A549 (cell line): ENCODE measurements at regions not wholly inside any gene's neighbourhood (a gene's known extent, or its start where the extent isn't known, plus 50 kb on each side); places are given as distances from the start of the nearest gene placed in this dataset.

Experiments
- HDAC2 ChIP-seq: fragments of 200-600 bp; sonication (generic); IDR thresholded peaks from 2 replicates; pipeline ENCODE4 v1.6.1; 2016
- POLR2A ChIP-seq: IDR thresholded peaks from 2 replicates; pipeline ENCODE4 v1.6.1; 2012; ENCODE audit warnings: mild to moderate bottlenecking, low read length
- SMC3 ChIP-seq: fragments of >200 bp; sonication (Bioruptor Twin); formaldehyde crosslinking; IDR thresholded peaks from 3 replicates; pipeline ENCODE4 v1.6.1; 2018; ENCODE audit warnings: inconsistent platforms
- TF ChIP-seq, protein P1 (sequence below): fragments of >200 bp; sonication (Bioruptor Twin); formaldehyde crosslinking; IDR thresholded peaks from 3 replicates; pipeline ENCODE4 v1.5.1; 2016
- TF ChIP-seq, protein P2 (sequence below): fragments of 200-600 bp; sonication (generic); IDR thresholded peaks from 2 replicates; pipeline ENCODE4 v1.6.1; 2016; ENCODE audit warnings: antibody characterized with exemption, mild to moderate bottlenecking, moderate library complexity
- TF ChIP-seq, protein P3 (sequence below): fragments of 150-350 bp; IDR thresholded peaks from 2 replicates; pipeline ENCODE4 v1.6.1; 2014; ENCODE audit warnings: low read depth, mild to moderate bottlenecking, low read length

GRCh38 chr4:138070816-138071215, 171.3 kb downstream of the SLC7A11 start:
- TF ChIP-seq, protein P1, sequence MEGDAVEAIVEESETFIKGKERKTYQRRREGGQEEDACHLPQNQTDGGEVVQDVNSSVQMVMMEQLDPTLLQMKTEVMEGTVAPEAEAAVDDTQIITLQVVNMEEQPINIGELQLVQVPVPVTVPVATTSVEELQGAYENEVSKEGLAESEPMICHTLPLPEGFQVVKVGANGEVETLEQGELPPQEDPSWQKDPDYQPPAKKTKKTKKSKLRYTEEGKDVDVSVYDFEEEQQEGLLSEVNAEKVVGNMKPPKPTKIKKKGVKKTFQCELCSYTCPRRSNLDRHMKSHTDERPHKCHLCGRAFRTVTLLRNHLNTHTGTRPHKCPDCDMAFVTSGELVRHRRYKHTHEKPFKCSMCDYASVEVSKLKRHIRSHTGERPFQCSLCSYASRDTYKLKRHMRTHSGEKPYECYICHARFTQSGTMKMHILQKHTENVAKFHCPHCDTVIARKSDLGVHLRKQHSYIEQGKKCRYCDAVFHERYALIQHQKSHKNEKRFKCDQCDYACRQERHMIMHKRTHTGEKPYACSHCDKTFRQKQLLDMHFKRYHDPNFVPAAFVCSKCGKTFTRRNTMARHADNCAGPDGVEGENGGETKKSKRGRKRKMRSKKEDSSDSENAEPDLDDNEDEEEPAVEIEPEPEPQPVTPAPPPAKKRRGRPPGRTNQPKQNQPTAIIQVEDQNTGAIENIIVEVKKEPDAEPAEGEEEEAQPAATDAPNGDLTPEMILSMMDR: no peak
- TF ChIP-seq POLR2A: no peak
- no peak for TF ChIP-seq HDAC2
- no peak for TF ChIP-seq SMC3
- TF ChIP-seq, protein P2, sequence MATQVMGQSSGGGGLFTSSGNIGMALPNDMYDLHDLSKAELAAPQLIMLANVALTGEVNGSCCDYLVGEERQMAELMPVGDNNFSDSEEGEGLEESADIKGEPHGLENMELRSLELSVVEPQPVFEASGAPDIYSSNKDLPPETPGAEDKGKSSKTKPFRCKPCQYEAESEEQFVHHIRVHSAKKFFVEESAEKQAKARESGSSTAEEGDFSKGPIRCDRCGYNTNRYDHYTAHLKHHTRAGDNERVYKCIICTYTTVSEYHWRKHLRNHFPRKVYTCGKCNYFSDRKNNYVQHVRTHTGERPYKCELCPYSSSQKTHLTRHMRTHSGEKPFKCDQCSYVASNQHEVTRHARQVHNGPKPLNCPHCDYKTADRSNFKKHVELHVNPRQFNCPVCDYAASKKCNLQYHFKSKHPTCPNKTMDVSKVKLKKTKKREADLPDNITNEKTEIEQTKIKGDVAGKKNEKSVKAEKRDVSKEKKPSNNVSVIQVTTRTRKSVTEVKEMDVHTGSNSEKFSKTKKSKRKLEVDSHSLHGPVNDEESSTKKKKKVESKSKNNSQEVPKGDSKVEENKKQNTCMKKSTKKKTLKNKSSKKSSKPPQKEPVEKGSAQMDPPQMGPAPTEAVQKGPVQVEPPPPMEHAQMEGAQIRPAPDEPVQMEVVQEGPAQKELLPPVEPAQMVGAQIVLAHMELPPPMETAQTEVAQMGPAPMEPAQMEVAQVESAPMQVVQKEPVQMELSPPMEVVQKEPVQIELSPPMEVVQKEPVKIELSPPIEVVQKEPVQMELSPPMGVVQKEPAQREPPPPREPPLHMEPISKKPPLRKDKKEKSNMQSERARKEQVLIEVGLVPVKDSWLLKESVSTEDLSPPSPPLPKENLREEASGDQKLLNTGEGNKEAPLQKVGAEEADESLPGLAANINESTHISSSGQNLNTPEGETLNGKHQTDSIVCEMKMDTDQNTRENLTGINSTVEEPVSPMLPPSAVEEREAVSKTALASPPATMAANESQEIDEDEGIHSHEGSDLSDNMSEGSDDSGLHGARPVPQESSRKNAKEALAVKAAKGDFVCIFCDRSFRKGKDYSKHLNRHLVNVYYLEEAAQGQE: no peak
- TF ChIP-seq, protein P3, sequence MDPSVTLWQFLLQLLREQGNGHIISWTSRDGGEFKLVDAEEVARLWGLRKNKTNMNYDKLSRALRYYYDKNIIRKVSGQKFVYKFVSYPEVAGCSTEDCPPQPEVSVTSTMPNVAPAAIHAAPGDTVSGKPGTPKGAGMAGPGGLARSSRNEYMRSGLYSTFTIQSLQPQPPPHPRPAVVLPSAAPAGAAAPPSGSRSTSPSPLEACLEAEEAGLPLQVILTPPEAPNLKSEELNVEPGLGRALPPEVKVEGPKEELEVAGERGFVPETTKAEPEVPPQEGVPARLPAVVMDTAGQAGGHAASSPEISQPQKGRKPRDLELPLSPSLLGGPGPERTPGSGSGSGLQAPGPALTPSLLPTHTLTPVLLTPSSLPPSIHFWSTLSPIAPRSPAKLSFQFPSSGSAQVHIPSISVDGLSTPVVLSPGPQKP: no peak
